ENCODE measurements at regions not wholly inside any gene's neighbourhood (a gene's known extent, or its start where the extent isn't known, plus 50 kb on each side); places are given as distances from the start of the nearest gene placed in this dataset.

DNA sequence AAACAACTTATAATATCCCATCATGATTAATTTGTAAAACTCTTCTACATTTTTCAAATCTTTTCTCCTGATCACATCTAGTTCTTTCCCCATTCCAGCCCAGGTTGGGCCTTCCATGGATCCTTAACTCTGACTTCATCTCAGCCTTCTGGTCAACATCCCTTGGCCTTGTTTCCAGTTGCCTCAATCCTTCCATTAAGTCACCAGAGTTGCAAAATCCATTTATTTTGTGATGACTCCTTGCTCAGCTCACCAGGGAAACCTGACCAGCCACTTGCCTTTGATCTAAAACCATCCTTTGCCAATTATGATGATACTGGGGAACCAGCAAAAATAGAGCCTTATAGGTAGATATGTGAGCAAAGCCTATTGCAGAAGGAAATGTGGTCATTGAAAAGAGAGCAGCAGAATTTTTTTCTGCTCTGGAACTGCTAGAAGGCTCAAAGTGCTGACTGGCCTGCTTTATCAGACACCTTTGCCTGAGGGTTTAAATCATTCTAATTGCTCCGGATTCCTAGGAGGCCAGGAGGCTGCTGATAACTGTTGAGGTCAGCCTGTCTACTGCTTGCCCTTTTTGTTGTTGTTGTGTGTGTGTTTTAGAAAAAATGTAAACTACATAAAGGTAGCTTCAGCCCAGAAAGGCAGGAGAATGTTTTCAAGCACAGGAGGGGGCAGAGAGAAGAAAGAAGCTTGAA, 512.2 kb upstream of the GRIA1 start:
- TF ChIP-seq, protein P1, sequence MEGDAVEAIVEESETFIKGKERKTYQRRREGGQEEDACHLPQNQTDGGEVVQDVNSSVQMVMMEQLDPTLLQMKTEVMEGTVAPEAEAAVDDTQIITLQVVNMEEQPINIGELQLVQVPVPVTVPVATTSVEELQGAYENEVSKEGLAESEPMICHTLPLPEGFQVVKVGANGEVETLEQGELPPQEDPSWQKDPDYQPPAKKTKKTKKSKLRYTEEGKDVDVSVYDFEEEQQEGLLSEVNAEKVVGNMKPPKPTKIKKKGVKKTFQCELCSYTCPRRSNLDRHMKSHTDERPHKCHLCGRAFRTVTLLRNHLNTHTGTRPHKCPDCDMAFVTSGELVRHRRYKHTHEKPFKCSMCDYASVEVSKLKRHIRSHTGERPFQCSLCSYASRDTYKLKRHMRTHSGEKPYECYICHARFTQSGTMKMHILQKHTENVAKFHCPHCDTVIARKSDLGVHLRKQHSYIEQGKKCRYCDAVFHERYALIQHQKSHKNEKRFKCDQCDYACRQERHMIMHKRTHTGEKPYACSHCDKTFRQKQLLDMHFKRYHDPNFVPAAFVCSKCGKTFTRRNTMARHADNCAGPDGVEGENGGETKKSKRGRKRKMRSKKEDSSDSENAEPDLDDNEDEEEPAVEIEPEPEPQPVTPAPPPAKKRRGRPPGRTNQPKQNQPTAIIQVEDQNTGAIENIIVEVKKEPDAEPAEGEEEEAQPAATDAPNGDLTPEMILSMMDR (IDR thresholded peaks at IDR 0.05): no peak
- TF ChIP-seq POLR2A (IDR thresholded peaks at IDR 0.05): no peak
- no peak for TF ChIP-seq POLR2AphosphoS5 (IDR thresholded peaks at IDR 0.05)

Measured in upper lobe of left lung (tissue), 4 donors.